ENCODE measurements at regions not wholly inside any gene's neighbourhood (a gene's known extent, or its start where the extent isn't known, plus 50 kb on each side); places are given as distances from the start of the nearest gene placed in this dataset.

- TF ChIP-seq, protein P1, sequence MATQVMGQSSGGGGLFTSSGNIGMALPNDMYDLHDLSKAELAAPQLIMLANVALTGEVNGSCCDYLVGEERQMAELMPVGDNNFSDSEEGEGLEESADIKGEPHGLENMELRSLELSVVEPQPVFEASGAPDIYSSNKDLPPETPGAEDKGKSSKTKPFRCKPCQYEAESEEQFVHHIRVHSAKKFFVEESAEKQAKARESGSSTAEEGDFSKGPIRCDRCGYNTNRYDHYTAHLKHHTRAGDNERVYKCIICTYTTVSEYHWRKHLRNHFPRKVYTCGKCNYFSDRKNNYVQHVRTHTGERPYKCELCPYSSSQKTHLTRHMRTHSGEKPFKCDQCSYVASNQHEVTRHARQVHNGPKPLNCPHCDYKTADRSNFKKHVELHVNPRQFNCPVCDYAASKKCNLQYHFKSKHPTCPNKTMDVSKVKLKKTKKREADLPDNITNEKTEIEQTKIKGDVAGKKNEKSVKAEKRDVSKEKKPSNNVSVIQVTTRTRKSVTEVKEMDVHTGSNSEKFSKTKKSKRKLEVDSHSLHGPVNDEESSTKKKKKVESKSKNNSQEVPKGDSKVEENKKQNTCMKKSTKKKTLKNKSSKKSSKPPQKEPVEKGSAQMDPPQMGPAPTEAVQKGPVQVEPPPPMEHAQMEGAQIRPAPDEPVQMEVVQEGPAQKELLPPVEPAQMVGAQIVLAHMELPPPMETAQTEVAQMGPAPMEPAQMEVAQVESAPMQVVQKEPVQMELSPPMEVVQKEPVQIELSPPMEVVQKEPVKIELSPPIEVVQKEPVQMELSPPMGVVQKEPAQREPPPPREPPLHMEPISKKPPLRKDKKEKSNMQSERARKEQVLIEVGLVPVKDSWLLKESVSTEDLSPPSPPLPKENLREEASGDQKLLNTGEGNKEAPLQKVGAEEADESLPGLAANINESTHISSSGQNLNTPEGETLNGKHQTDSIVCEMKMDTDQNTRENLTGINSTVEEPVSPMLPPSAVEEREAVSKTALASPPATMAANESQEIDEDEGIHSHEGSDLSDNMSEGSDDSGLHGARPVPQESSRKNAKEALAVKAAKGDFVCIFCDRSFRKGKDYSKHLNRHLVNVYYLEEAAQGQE (IDR thresholded peaks at IDR 0.05; ENCODE audit: unreplicated experiment), result no peak
- TF ChIP-seq POLR2AphosphoS5 (IDR thresholded peaks at IDR 0.05; ENCODE audit: low read depth), result no peak
- TF ChIP-seq EZH2phosphoT487 (IDR thresholded peaks at IDR 0.05; ENCODE audit: unreplicated experiment), result no peak
- TF ChIP-seq JUNB (IDR thresholded peaks at IDR 0.05; ENCODE audit: unreplicated experiment), result no peak
- no peak for TF ChIP-seq EZH2 (IDR thresholded peaks at IDR 0.05; ENCODE audit: low read depth, unreplicated experiment)
These were observed 192.5 kb upstream of the LYZL1 start (continued) for GRCh38 chr10:29096303-29096824.

GRCh38 chr10:29098423-29098822 lies 190.4 kb upstream of the LYZL1 start:
- Histone ChIP-seq H3K79me2 (replicated peaks; ENCODE audit: insufficient read depth) (no peaks in the 10 kb centered on the region), H3K27me3 (ENCODE audit: insufficient read depth) (no peaks in the 10 kb centered on the region), H3F3A (replicated peaks; ENCODE audit: low read depth) (no peaks in the 10 kb centered on the region), H3K9me2 (ENCODE audit: insufficient read depth) (peaks cover 7% of the 10 kb centered on the region; the same call in 1 of the 2 replicates), H3K4me1 (ENCODE audit: insufficient read depth) (no peaks in the 10 kb centered on the region), H2AFZ (no peak overlapping the region), H3K27ac (ENCODE audit: low read depth) (no peak overlapping the region), H3K4me3 (no peak overlapping the region), H3K4me2 (no peak overlapping the region), H4K20me1 (replicated peaks; ENCODE audit: insufficient read depth) (no peaks in the 10 kb centered on the region), H3K36me3 (ENCODE audit: insufficient read depth) (no peaks in the 10 kb centered on the region)
- H3K9me3 Mint-ChIP-seq, result peaks cover 6% of the 10 kb centered on the region; the same call in 2 of the 3 replicates
- no peak overlapping the region for H3K27ac Mint-ChIP-seq
- DNase-seq (ENCODE audit: low spot score) (no peak), ATAC-seq (no peak)
- no peaks in the 10 kb centered on the region for H3K36me3 Mint-ChIP-seq (ENCODE audit: low read depth)
- peaks cover 5% of the 10 kb centered on the region for H3K4me1 Mint-ChIP-seq
- no peak overlapping the region for H3K4me3 Mint-ChIP-seq
- TF ChIP-seq ZNF331 (CRISPR knock-in tag; IDR thresholded peaks at IDR 0.05; ENCODE audit: low read depth) (no peak), JUNB (IDR thresholded peaks at IDR 0.05; ENCODE audit: unreplicated experiment) (no peak), POLR2AphosphoS5 (IDR thresholded peaks at IDR 0.05; ENCODE audit: low read depth) (no peak)
- TF ChIP-seq, protein P2, sequence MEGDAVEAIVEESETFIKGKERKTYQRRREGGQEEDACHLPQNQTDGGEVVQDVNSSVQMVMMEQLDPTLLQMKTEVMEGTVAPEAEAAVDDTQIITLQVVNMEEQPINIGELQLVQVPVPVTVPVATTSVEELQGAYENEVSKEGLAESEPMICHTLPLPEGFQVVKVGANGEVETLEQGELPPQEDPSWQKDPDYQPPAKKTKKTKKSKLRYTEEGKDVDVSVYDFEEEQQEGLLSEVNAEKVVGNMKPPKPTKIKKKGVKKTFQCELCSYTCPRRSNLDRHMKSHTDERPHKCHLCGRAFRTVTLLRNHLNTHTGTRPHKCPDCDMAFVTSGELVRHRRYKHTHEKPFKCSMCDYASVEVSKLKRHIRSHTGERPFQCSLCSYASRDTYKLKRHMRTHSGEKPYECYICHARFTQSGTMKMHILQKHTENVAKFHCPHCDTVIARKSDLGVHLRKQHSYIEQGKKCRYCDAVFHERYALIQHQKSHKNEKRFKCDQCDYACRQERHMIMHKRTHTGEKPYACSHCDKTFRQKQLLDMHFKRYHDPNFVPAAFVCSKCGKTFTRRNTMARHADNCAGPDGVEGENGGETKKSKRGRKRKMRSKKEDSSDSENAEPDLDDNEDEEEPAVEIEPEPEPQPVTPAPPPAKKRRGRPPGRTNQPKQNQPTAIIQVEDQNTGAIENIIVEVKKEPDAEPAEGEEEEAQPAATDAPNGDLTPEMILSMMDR (conservative IDR thresholded peaks at IDR 0.05; ENCODE audit: low read depth in 2 of 2), result no peak
- H3K27me3 Mint-ChIP-seq (ENCODE audit: insufficient read depth, low read depth, poor library complexity), result peaks cover 6% of the 10 kb centered on the region

- no peaks in the 10 kb centered on the region for H3K36me3 ChIP-seq (ENCODE audit: insufficient read depth)
- peaks cover under 1% of the 10 kb centered on the region for H3K9me2 ChIP-seq (ENCODE audit: insufficient read depth)
- H3K27ac Mint-ChIP-seq, result no peak overlapping the region
- no peaks in the 10 kb centered on the region for H3K79me2 ChIP-seq (replicated peaks; ENCODE audit: insufficient read depth)
- H3K27me3 ChIP-seq (ENCODE audit: insufficient read depth), result no peaks in the 10 kb centered on the region
- no peak for ATAC-seq
- peaks cover 5% of the 10 kb centered on the region for H3K4me1 Mint-ChIP-seq
- DNase-seq (ENCODE audit: low spot score), result no peak
- H3K27me3 Mint-ChIP-seq (ENCODE audit: insufficient read depth, low read depth, poor library complexity), result peaks cover 6% of the 10 kb centered on the region
- H3K4me1 ChIP-seq (ENCODE audit: insufficient read depth), result no peaks in the 10 kb centered on the region
- H4K20me1 ChIP-seq (replicated peaks; ENCODE audit: insufficient read depth), result no peaks in the 10 kb centered on the region
- no peaks in the 10 kb centered on the region for H3K36me3 Mint-ChIP-seq (ENCODE audit: low read depth)
- H3K4me3 ChIP-seq, result no peak overlapping the region
- no peak overlapping the region for H3K27ac ChIP-seq (ENCODE audit: low read depth)
- no peak overlapping the region for H3K4me2 ChIP-seq
- no peaks in the 10 kb centered on the region for H3F3A ChIP-seq (replicated peaks; ENCODE audit: low read depth)
- peaks cover 7% of the 10 kb centered on the region; the same call in 2 of the 3 replicates for H3K9me3 Mint-ChIP-seq
- H3K4me3 Mint-ChIP-seq, result no peak overlapping the region
- no peak overlapping the region for H2AFZ ChIP-seq
- TF ChIP-seq EZH2 (IDR thresholded peaks at IDR 0.05; ENCODE audit: low read depth, unreplicated experiment) (no peak), NANOG (IDR thresholded peaks at IDR 0.05; ENCODE audit: borderline replicate concordance) (no peak), JUNB (IDR thresholded peaks at IDR 0.05; ENCODE audit: unreplicated experiment) (no peak), POLR2AphosphoS5 (IDR thresholded peaks at IDR 0.05; ENCODE audit: low read depth) (no peak), ZNF114 (CRISPR knock-in tag; IDR thresholded peaks at IDR 0.05) (no peak)
- TF ChIP-seq, protein P1 (IDR thresholded peaks at IDR 0.05; ENCODE audit: unreplicated experiment), result no peak
These were observed 189.9 kb upstream of the LYZL1 start for GRCh38 chr10:29099001-29099400.

Data from GM23338 (cell line).